A673 (cell line): ENCODE measurements at regions not wholly inside any gene's neighbourhood (a gene's known extent, or its start where the extent isn't known, plus 50 kb on each side); places are given as distances from the start of the nearest gene placed in this dataset.
"Not testable (repeated sequence)": the region's sequence is repeated elsewhere in the genome, so short reads cannot be mapped to it uniquely, and the experiment has no call there.

Experiments
- BruUV-seq: library from RNA; stranded (reverse); fragments of 400-500 nt; replicated peaks from 2 replicates; lab custom pipeline; 2021; lab: Mats Ljungman, UMichigan
- CTCF ChIA-PET: fragments of 300-600 bp; sonication (Branson Sonifier 250); formaldehyde crosslinking; loops from one replicate; lab custom pipeline; 2022; ENCODE audit warnings: antibody characterized with exemption; lab: Charles Lee
- POLR2A ChIA-PET: fragments of 300-600 bp; sonication (Branson Sonifier 250); formaldehyde crosslinking; loops from one replicate; lab custom pipeline; 2022; ENCODE audit warnings: antibody characterized with exemption; ENCODE audit not compliant: low non-redundant PET; lab: Charles Lee
- DNase-seq: peaks from one replicate; pipeline ENCODE4 v3.0.0-alpha.2; 2015; ENCODE audit warnings: low spot score
- H3K27ac ChIP-seq: fragments of 200-600 bp; sonication (generic); 2 replicates; pipeline ENCODE4 v1.5.1; 2016; ENCODE audit warnings: mixed run types, low read depth, mild to moderate bottlenecking, mixed read lengths, antibody characterized with exemption, low read length; ENCODE audit not compliant: poor library complexity, severe bottlenecking
- H3K27me3 ChIP-seq: fragments of 200-600 bp; sonication (generic); replicated peaks from 2 replicates; pipeline ENCODE4 v1.6.1; 2017; ENCODE audit warnings: mixed run types, low read depth, mild to moderate bottlenecking, mixed read lengths, antibody characterized with exemption, low read length; ENCODE audit not compliant: insufficient read depth, poor library complexity
- H3K36me3 ChIP-seq: fragments of 200-600 bp; sonication (generic); 2 replicates; pipeline ENCODE4 v1.6.1; 2016; ENCODE audit warnings: mixed run types, mild to moderate bottlenecking, mixed read lengths, antibody characterized with exemption, low read length; ENCODE audit not compliant: insufficient read depth, poor library complexity, severe bottlenecking
- H3K4me1 ChIP-seq: fragments of 200-600 bp; sonication (generic); 2 replicates; pipeline ENCODE4 v1.6.1; 2017; ENCODE audit warnings: mixed run types, mild to moderate bottlenecking, mixed read lengths, antibody characterized with exemption, low read length; ENCODE audit not compliant: insufficient read depth, poor library complexity, severe bottlenecking
- H3K4me3 ChIP-seq: fragments of 200-600 bp; sonication (generic); 2 replicates; pipeline ENCODE4 v1.5.1; 2016; ENCODE audit warnings: low read depth, mixed run types, mild to moderate bottlenecking, mixed read lengths, low read length; ENCODE audit not compliant: poor library complexity, severe bottlenecking
- H3K9me3 ChIP-seq: fragments of 200-600 bp; sonication (generic); 2 replicates; pipeline ENCODE4 v1.6.1; 2016; ENCODE audit warnings: mixed run types, low read depth, mild to moderate bottlenecking, mixed read lengths, antibody characterized with exemption, low read length; ENCODE audit not compliant: poor library complexity, severe bottlenecking
- intact Hi-C: fragments of 100-400 bp; cut with micrococcal nuclease; formaldehyde crosslinking; loops from one replicate; pipeline ENCODE4 v1.10.0; 2022; ENCODE audit not compliant: unreplicated experiment

DNA sequence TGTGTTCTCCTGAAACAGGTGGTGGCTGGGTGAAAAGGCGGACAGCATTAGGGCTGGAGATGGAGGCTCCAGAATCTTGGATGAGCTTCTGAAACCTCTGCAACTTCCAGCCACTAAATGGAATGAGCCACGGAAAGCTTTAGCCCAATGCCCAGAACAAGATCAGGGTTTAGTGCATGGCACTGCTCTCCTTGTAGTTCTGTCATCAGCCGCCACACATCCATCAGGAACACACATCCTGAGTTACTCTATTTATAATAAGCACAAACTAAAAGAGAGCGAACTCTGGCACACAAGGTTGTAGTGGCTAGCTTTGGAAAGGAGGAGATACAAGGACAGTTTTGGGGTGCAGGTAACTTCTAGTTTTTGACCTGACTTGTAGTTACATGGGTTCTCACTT lies 93.0 kb downstream of the NAPG start:
- H3K27me3 ChIP-seq, CTCF ChIA-PET, H3K9me3 ChIP-seq, POLR2A ChIA-PET, intact Hi-C loops, H3K4me1 ChIP-seq, H3K36me3 ChIP-seq, H3K4me3 ChIP-seq, BruUV-seq, DNase-seq, H3K27ac ChIP-seq: not testable (repeated sequence)

DNA sequence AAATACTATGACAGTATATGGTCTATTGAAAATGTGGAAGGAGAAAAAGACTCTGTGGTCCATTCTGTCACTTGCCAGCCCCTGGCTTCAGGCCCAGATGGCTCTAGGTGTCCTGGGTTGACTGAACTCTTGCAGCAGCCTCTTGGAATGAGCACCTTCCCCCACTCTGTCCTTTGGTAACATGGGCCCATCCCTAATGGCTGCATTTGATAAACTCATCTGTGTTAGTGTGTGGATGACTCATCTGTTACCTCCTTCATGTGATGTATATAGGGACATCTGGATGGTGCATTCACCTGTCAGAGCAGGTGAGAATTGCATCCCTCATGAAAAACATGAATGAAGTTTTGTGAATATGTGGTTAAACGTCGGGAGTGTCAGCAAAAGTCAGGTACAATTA lies 93.5 kb downstream of the NAPG start:
- H3K27ac ChIP-seq, POLR2A ChIA-PET, intact Hi-C loops, H3K4me1 ChIP-seq, BruUV-seq, H3K27me3 ChIP-seq, CTCF ChIA-PET, H3K36me3 ChIP-seq, H3K9me3 ChIP-seq, H3K4me3 ChIP-seq, DNase-seq: not testable (repeated sequence)

DNA sequence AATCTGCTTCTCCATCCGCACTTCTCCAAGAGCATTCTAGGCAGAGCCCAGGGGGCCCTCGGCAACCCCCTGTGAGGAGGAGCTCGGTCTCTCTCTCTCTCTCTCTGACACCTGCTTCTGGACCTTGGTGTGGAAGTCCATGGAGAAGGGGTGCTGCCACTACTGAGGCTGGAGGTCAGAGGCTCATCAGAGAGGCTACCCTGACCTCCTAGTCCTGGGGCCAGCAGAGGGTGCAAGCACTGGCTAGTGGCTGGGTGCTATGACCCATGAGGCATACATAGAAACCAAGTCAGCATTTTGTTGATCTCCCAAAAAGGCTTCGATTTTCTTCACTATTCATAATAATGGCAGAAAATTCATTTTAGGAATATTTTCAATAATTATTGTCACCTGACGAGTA lies 94.0 kb downstream of the NAPG start:
- H3K36me3 ChIP-seq, POLR2A ChIA-PET, CTCF ChIA-PET, H3K4me3 ChIP-seq, H3K4me1 ChIP-seq, DNase-seq, H3K27me3 ChIP-seq, H3K9me3 ChIP-seq, BruUV-seq, H3K27ac ChIP-seq: not testable (repeated sequence)
- intact Hi-C loops, result loop anchor here (5.0 kb wide), 1 partner anchor 1597 kb away; no protein-coding TSS in a partner anchor
